H9 (cell line): ENCODE measurements at regions not wholly inside any gene's neighbourhood (a gene's known extent, or its start where the extent isn't known, plus 50 kb on each side); places are given as distances from the start of the nearest gene placed in this dataset.

ENCODE experiments used
- DNase-seq: peaks from one replicate; pipeline ENCODE4 v3.0.0-alpha.2; 2017
- H2AFZ ChIP-seq: one replicate; pipeline ENCODE4 v1.6.1; 2013; ENCODE audit warnings: mild to moderate bottlenecking, low read length, control low read depth, moderate library complexity
- H2AK5ac ChIP-seq: 2 replicates; pipeline ENCODE4 v1.6.1; 2013; ENCODE audit warnings: low read length, control low read depth, mixed read lengths; ENCODE audit not compliant: insufficient read length
- H2BK120ac ChIP-seq: one replicate; pipeline ENCODE4 v1.6.1; 2013; ENCODE audit warnings: low read depth, mild to moderate bottlenecking, low read length, control low read depth, inconsistent platforms; ENCODE audit not compliant: poor library complexity, severe bottlenecking
- H2BK12ac ChIP-seq: 2 replicates; pipeline ENCODE4 v1.6.1; 2013; ENCODE audit warnings: low read length, control low read depth, mixed read lengths, low read depth; ENCODE audit not compliant: insufficient read length
- H2BK15ac ChIP-seq: 2 replicates; pipeline ENCODE4 v1.6.1; 2013; ENCODE audit warnings: low read depth, low read length, control low read depth
- H2BK20ac ChIP-seq: one replicate; pipeline ENCODE4 v1.6.1; 2013; ENCODE audit warnings: low read depth, mild to moderate bottlenecking, low read length, control low read depth, inconsistent platforms; ENCODE audit not compliant: poor library complexity, severe bottlenecking
- H2BK5ac ChIP-seq: 2 replicates; pipeline ENCODE4 v1.6.1; 2013; ENCODE audit warnings: low read length, control low read depth, mixed read lengths; ENCODE audit not compliant: insufficient read length
- H3K14ac ChIP-seq: 2 replicates; pipeline ENCODE4 v1.6.1; 2013; ENCODE audit warnings: low read length, control low read depth; ENCODE audit not compliant: insufficient read depth
- H3K18ac ChIP-seq: 2 replicates; pipeline ENCODE4 v1.6.1; 2013; ENCODE audit warnings: low read depth, mild to moderate bottlenecking, mixed read lengths, low read length, control low read depth; ENCODE audit not compliant: insufficient read length
- H3K23ac ChIP-seq: 2 replicates; pipeline ENCODE4 v1.6.1; 2013; ENCODE audit warnings: low read length, control low read depth, mixed read lengths, low read depth; ENCODE audit not compliant: insufficient read length
- H3K23me2 ChIP-seq: 2 replicates; pipeline ENCODE4 v1.6.1; 2013; ENCODE audit warnings: low read depth, mild to moderate bottlenecking, mixed read lengths, low read length, control low read depth; ENCODE audit not compliant: insufficient read length, poor library complexity, severe bottlenecking
- H3K27ac ChIP-seq: 2 replicates; pipeline ENCODE4 v1.5.1; 2013; ENCODE audit warnings: low read length, control low read depth, mixed read lengths, low read depth; ENCODE audit not compliant: insufficient read length
- H3K27me3 ChIP-seq: 2 replicates; pipeline ENCODE4 v1.6.1; 2013; ENCODE audit warnings: low read length, control low read depth, inconsistent platforms; ENCODE audit not compliant: insufficient read depth
- H3K4ac ChIP-seq: 2 replicates; pipeline ENCODE4 v1.6.1; 2013; ENCODE audit warnings: low read depth, mild to moderate bottlenecking, control low read depth, inconsistent platforms, low read length, moderate library complexity
- H3K4me1 ChIP-seq: 2 replicates; pipeline ENCODE4 v1.6.1; 2013; ENCODE audit warnings: low read length, control low read depth, inconsistent platforms; ENCODE audit not compliant: insufficient read depth
- H3K4me2 ChIP-seq: 2 replicates; pipeline ENCODE4 v1.6.1; 2013; ENCODE audit warnings: low read length, control low read depth, mixed read lengths; ENCODE audit not compliant: insufficient read length, insufficient read depth
- H3K56ac ChIP-seq: 2 replicates; pipeline ENCODE4 v1.6.1; 2013; ENCODE audit warnings: low read depth, mild to moderate bottlenecking, mixed read lengths, low read length, control low read depth; ENCODE audit not compliant: insufficient read length
- H3K79me1 ChIP-seq: 2 replicates; pipeline ENCODE4 v1.6.1; 2013; ENCODE audit warnings: low read depth, mild to moderate bottlenecking, moderate library complexity, low read length, control low read depth, inconsistent platforms; ENCODE audit not compliant: insufficient read depth, poor library complexity, severe bottlenecking
- H3K79me2 ChIP-seq: 2 replicates; pipeline ENCODE4 v1.6.1; 2013; ENCODE audit warnings: low read length, control low read depth, inconsistent platforms; ENCODE audit not compliant: insufficient read depth
- H3K9ac ChIP-seq: 2 replicates; pipeline ENCODE4 v1.6.1; 2013; ENCODE audit warnings: low read length, control low read depth, mixed read lengths; ENCODE audit not compliant: insufficient read length; ENCODE audit errors: extremely low read depth
- H3K9me3 ChIP-seq: one replicate; pipeline ENCODE4 v1.6.1; 2013; ENCODE audit warnings: low read depth, low read length, inconsistent platforms; ENCODE audit not compliant: control insufficient read depth
- H3T11ph ChIP-seq: one replicate; pipeline ENCODE4 v1.6.1; 2013; ENCODE audit warnings: mild to moderate bottlenecking, low read length, control low read depth, inconsistent platforms
- H4K20me1 ChIP-seq: one replicate; pipeline ENCODE4 v1.6.1; 2013; ENCODE audit not compliant: control insufficient read depth, insufficient read length, insufficient read depth
- H4K5ac ChIP-seq: 2 replicates; pipeline ENCODE4 v1.6.1; 2013; ENCODE audit warnings: low read depth, mild to moderate bottlenecking, mixed read lengths, low read length, control low read depth; ENCODE audit not compliant: insufficient read length
- H4K8ac ChIP-seq: replicated peaks from 2 replicates; pipeline ENCODE4 v1.6.1; 2013; ENCODE audit warnings: low read length, control low read depth, mixed read lengths, low read depth; ENCODE audit not compliant: insufficient read length
- H4K91ac ChIP-seq: 2 replicates; pipeline ENCODE4 v1.6.1; 2013; ENCODE audit warnings: low read depth, mild to moderate bottlenecking, moderate library complexity, mixed read lengths, low read length, control low read depth; ENCODE audit not compliant: insufficient read length
- H3K27ac Mint-ChIP-seq, 3 experiments: 2 replicates in 2 of 3; 3 replicates in 1 of 3; pipeline ENCODE4 v1.8.0; 2020 to 2021; ENCODE audit warnings: mixed read lengths in 3 of 3, mild to moderate bottlenecking in 1 of 3, moderate library complexity in 1 of 3
- H3K27me3 Mint-ChIP-seq: 2 replicates; pipeline ENCODE4 v1.8.0; 2021; ENCODE audit warnings: low read depth, mild to moderate bottlenecking, moderate library complexity, mixed read lengths
- H3K36me3 Mint-ChIP-seq, 3 experiments: 2 replicates in 2 of 3; 3 replicates in 1 of 3; pipeline ENCODE4 v1.8.0; 2020 to 2021; ENCODE audit warnings: low read depth in 3 of 3, mixed read lengths in 3 of 3; ENCODE audit not compliant: insufficient read depth in 1 of 3
- H3K4me1 Mint-ChIP-seq, 2 experiments: 2 replicates each; pipeline ENCODE4 v1.8.0; 2020; ENCODE audit warnings: mixed read lengths in 2 of 2
- H3K4me3 Mint-ChIP-seq, 2 experiments: 2 replicates in 1 of 2; 3 replicates in 1 of 2; pipeline ENCODE4 v1.8.0; 2020 to 2021; ENCODE audit warnings: mild to moderate bottlenecking in 2 of 2, mixed read lengths in 2 of 2, moderate library complexity in 1 of 2
- H3K9me3 Mint-ChIP-seq, 2 experiments: 2 replicates in 1 of 2; 3 replicates in 1 of 2; pipeline ENCODE4 v1.8.0; 2020; ENCODE audit warnings: mild to moderate bottlenecking in 2 of 2, mixed read lengths in 2 of 2, moderate library complexity in 1 of 2
- WGBS: extraction: QIAGEN DNeasy Blood & Tissue Kit; methylation state at CpG from one replicate; pipeline ENCODE4 v1.1.7; 2013; ENCODE audit warnings: missing lambda C conversion rate, low lambda C conversion rate, mixed read lengths; ENCODE audit not compliant: insufficient read length; ENCODE audit errors: extremely low coverage; 5-methylcytosine and 5-hydroxymethylcytosine counted together
- TF ChIP-seq, protein P1 (sequence below): fragments of 200-600 bp; sonication (generic); conservative IDR thresholded peaks from 3 replicates; pipeline ENCODE4 v1.8.0; 2021; ENCODE audit warnings: antibody characterized with exemption, mild to moderate bottlenecking

DNA sequence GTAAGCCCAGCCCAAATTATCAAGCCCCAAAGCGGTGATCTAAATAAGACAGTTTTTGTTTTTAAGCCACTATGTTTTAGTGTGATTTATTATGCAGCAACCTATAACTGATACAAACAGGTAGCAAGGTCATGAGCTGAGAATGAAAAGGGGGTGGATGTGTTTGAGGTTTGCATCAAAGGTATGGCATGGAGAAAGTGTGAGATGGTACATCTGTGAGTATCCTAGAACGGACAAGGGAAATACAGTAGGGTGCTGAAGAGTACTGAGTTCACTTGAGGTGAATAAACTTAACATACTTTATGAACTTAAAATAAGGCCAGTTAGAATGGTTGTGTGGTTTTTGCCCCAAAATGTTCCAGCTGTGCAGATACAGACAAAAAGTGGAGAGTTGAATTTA lies 286.0 kb upstream of the B3GALT2 start:
- Histone ChIP-seq H4K8ac (no peak overlapping the region), H3K9me3 (no peaks in the 10 kb centered on the region), H3K14ac (no peak overlapping the region), H3K23me2 (no peaks in the 10 kb centered on the region), H4K5ac (no peak overlapping the region), H2BK15ac (no peak overlapping the region), H3T11ph (no peak overlapping the region), H2AFZ (no peak overlapping the region), H3K27ac (no peak overlapping the region), H3K4me1 (no peaks in the 10 kb centered on the region), H3K79me1 (no peaks in the 10 kb centered on the region), H4K91ac (no peak overlapping the region), H3K4ac (no peak overlapping the region), H3K4me2 (no peak overlapping the region), H3K18ac (no peak overlapping the region), H3K79me2 (no peaks in the 10 kb centered on the region), H2BK12ac (no peak overlapping the region), H2BK5ac (no peak overlapping the region), H3K9ac (no peak overlapping the region), H3K23ac (no peak overlapping the region), H4K20me1 (no peaks in the 10 kb centered on the region), H2BK120ac (no peak overlapping the region), H2AK5ac (no peak overlapping the region), H3K27me3 (no peaks in the 10 kb centered on the region), H2BK20ac (no peak overlapping the region), H3K56ac (no peak overlapping the region)
- Mint-ChIP-seq H3K4me3 (no peak overlapping the region), H3K27ac (no peak overlapping the region), H3K27me3 (no peaks in the 10 kb centered on the region), H3K9me3 (no peaks in the 10 kb centered on the region; a peak in 1 of 5 replicates), H3K4me1 (peaks cover 0 to 3% of the 10 kb centered on the region in 2 experiments; a peak in 2 of 4 replicates), H3K36me3 (peaks cover 0 to 6% (median 0%) of the 10 kb centered on the region in 3 experiments; a peak in 1 of 7 replicates)
- WGBS, result no CpG with 5 or more reads among the region's 2 CpGs
- TF ChIP-seq, protein P1, sequence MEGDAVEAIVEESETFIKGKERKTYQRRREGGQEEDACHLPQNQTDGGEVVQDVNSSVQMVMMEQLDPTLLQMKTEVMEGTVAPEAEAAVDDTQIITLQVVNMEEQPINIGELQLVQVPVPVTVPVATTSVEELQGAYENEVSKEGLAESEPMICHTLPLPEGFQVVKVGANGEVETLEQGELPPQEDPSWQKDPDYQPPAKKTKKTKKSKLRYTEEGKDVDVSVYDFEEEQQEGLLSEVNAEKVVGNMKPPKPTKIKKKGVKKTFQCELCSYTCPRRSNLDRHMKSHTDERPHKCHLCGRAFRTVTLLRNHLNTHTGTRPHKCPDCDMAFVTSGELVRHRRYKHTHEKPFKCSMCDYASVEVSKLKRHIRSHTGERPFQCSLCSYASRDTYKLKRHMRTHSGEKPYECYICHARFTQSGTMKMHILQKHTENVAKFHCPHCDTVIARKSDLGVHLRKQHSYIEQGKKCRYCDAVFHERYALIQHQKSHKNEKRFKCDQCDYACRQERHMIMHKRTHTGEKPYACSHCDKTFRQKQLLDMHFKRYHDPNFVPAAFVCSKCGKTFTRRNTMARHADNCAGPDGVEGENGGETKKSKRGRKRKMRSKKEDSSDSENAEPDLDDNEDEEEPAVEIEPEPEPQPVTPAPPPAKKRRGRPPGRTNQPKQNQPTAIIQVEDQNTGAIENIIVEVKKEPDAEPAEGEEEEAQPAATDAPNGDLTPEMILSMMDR, result no peak
- DNase-seq, result no peak
